ENCODE measurements at regions not wholly inside any gene's neighbourhood (a gene's known extent, or its start where the extent isn't known, plus 50 kb on each side); places are given as distances from the start of the nearest gene placed in this dataset.
"Not testable (repeated sequence)": the region's sequence is repeated elsewhere in the genome, so short reads cannot be mapped to it uniquely, and the experiment has no call there.

- DNase-seq: peak; percentile 63
These were observed 120.8 kb upstream of the CDCA7L start for GRCh38 chr7:22066522-22066921.

GRCh38 chr7:22064816-22065215 is 119.1 kb upstream of the CDCA7L start:
- DNase-seq: no peak

- no peak for DNase-seq
These were observed 116.1 kb upstream of the CDCA7L start for GRCh38 chr7:22061775-22062174.

GRCh38 chr7:22060863-22061262 is 115.2 kb upstream of the CDCA7L start:
- DNase-seq: no peak

- no peak for DNase-seq
These were observed 114.5 kb upstream of the CDCA7L start for GRCh38 chr7:22060197-22060596.

- no peak for DNase-seq
These were observed 109.5 kb upstream of the CDCA7L start for GRCh38 chr7:22055226-22055625.

GRCh38 chr7:22052674-22053365 is 107.1 kb upstream of the CDCA7L start:
- DNase-seq: no peak

- DNase-seq: peak; percentile 82
These were observed 106.4 kb upstream of the CDCA7L start for GRCh38 chr7:22051886-22052673.

- no peak for DNase-seq
These were observed 104.2 kb upstream of the CDCA7L start for GRCh38 chr7:22049766-22050500.

GRCh38 chr7:22043367-22043766 is 97.7 kb upstream of the CDCA7L start:
- DNase-seq: no peak

GRCh38 chr7:22040923-22041595 is 95.4 kb upstream of the CDCA7L start:
- no peak for DNase-seq

- no peak for DNase-seq
These were observed 94.0 kb upstream of the CDCA7L start for GRCh38 chr7:22039670-22040069.

- not testable (repeated sequence) for DNase-seq
These were observed 86.7 kb upstream of the CDCA7L start for GRCh38 chr7:22032356-22032755.

- not testable (repeated sequence) for DNase-seq
These were observed 83.0 kb upstream of the CDCA7L start for GRCh38 chr7:22028656-22029055.

- DNase-seq: no peak
These were observed 81.8 kb upstream of the CDCA7L start for GRCh38 chr7:22027475-22027874.

GRCh38 chr7:22025983-22026382 is 80.3 kb upstream of the CDCA7L start:
- no peak for DNase-seq

- no peak for DNase-seq
These were observed 79.4 kb upstream of the CDCA7L start for GRCh38 chr7:22025075-22025474.

GRCh38 chr7:22019931-22020330 is 74.2 kb upstream of the CDCA7L start:
- no peak for DNase-seq

- DNase-seq: no peak
These were observed 70.8 kb upstream of the CDCA7L start for GRCh38 chr7:22016507-22016906.

- no peak for DNase-seq
These were observed 68.0 kb upstream of the CDCA7L start for GRCh38 chr7:22013711-22014110.

- DNase-seq: no peak
These were observed 63.0 kb upstream of the CDCA7L start for GRCh38 chr7:22008683-22009082.

- no peak for DNase-seq
These were observed 62.4 kb upstream of the CDCA7L start for GRCh38 chr7:22008087-22008486.

GRCh38 chr7:22005151-22005550 is 59.5 kb upstream of the CDCA7L start:
- no peak for DNase-seq

Measured in NCI-H2227 treated with DMSO at 0.1 percent for 48 hours (cell line).